DND-41 (cell line): ENCODE measurements at regions not wholly inside any gene's neighbourhood (a gene's known extent, or its start where the extent isn't known, plus 50 kb on each side); places are given as distances from the start of the nearest gene placed in this dataset.

Experiments
- ATAC-seq: fragments of 200-7000 bp; cut with Tn5 transposase; 3 replicates; pipeline ENCODE4 v1.9.1; 2021; ENCODE audit warnings: low read depth; ENCODE audit not compliant: insufficient read depth
- DNase-seq: peaks from one replicate; pipeline ENCODE4 v3.0.0-alpha.2; 2020
- H2AFZ ChIP-seq: 2 replicates; pipeline ENCODE4 v1.6.0; 2012; ENCODE audit warnings: low read depth, low read length
- H3K27ac ChIP-seq: 2 replicates; pipeline ENCODE4 v1.5.1; 2012; ENCODE audit warnings: low read length, inconsistent platforms
- H3K27me3 ChIP-seq: fragments of 200-600 bp; sonication (generic); 2 replicates; pipeline ENCODE4 v1.6.0; 2012; ENCODE audit warnings: low read length, mild to moderate bottlenecking, inconsistent platforms; ENCODE audit not compliant: insufficient read depth, poor library complexity
- H3K36me3 ChIP-seq: 2 replicates; pipeline ENCODE4 v1.5.1; 2012; ENCODE audit warnings: low read length, inconsistent platforms; ENCODE audit not compliant: insufficient read depth
- H3K4me1 ChIP-seq: 2 replicates; pipeline ENCODE4 v1.5.1; 2012; ENCODE audit warnings: mild to moderate bottlenecking, low read length; ENCODE audit not compliant: insufficient read depth
- H3K4me2 ChIP-seq: 2 replicates; pipeline ENCODE4 v1.6.0; 2012; ENCODE audit warnings: mild to moderate bottlenecking, moderate library complexity, low read length, inconsistent platforms; ENCODE audit not compliant: insufficient read depth
- H3K4me3 ChIP-seq, 2 experiments: fragments of 200-600 bp in 1 of 2; shearing (Covaris generic) in 1 of 2; 2 replicates each; pipeline ENCODE4 v1.5.1; 2012 to 2016; ENCODE audit warnings: inconsistent platforms in 2 of 2, low read length in 2 of 2, mild to moderate bottlenecking in 2 of 2, low read depth in 1 of 2, moderate library complexity in 1 of 2
- H3K79me2 ChIP-seq: 2 replicates; pipeline ENCODE4 v1.6.0; 2012; ENCODE audit warnings: low read length, inconsistent platforms; ENCODE audit not compliant: insufficient read depth
- H3K9ac ChIP-seq: 2 replicates; pipeline ENCODE4 v1.6.0; 2012; ENCODE audit warnings: low read depth, mild to moderate bottlenecking, inconsistent platforms, low read length, moderate library complexity
- H3K9me3 ChIP-seq: 2 replicates; pipeline ENCODE4 v1.5.1; 2012; ENCODE audit warnings: low read length, moderate library complexity, mild to moderate bottlenecking, inconsistent platforms; ENCODE audit not compliant: insufficient read depth, severe bottlenecking
- H4K20me1 ChIP-seq: 2 replicates; pipeline ENCODE4 v1.6.0; 2012; ENCODE audit warnings: low read length; ENCODE audit not compliant: insufficient read depth
- CTCF ChIP-seq: IDR thresholded peaks from 2 replicates; pipeline ENCODE4 v1.5.1; 2012; ENCODE audit warnings: borderline replicate concordance, low read length, moderate library complexity, mild to moderate bottlenecking; ENCODE audit not compliant: poor library complexity, severe bottlenecking; ENCODE audit errors: extremely low read depth
- EZH2 ChIP-seq: IDR thresholded peaks from 3 replicates; pipeline ENCODE4 v1.6.1; 2012; ENCODE audit warnings: borderline replicate concordance, low read depth, mild to moderate bottlenecking, moderate library complexity, low read length, inconsistent platforms; ENCODE audit not compliant: severe bottlenecking

DNA sequence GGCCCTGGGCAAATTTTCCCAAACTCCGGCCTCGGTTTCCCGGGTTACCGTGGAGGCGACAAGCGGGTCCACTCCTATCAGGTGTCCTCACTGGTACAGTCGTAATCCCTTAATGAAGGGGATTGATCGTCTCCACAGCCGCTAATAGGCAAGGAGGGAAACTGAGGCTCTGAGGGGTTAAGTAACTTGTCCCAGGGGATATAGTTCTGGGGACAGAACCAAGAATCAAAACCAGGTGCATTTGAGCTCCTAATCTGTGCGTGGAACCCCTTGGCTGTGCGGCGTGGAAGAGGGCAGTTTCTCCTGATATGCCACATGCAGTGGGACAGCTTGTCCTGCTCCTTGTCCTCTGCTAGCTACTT is 157.2 kb downstream of the CYRIA start:
- TF ChIP-seq CTCF: no peak
- TF ChIP-seq EZH2: no peak
- H3K79me2 ChIP-seq: no peaks in the 10 kb centered on the region
- ATAC-seq (no peak), DNase-seq (no peak)
- no peak overlapping the region for H3K9ac ChIP-seq
- H3K4me2 ChIP-seq: no peak overlapping the region
- no peak overlapping the region for H3K27ac ChIP-seq
- no peaks in the 10 kb centered on the region for H3K9me3 ChIP-seq
- H4K20me1 ChIP-seq: no peaks in the 10 kb centered on the region
- no peaks in the 10 kb centered on the region for H3K4me1 ChIP-seq
- no peaks in the 10 kb centered on the region for H3K27me3 ChIP-seq
- no peak overlapping the region for H2AFZ ChIP-seq
- H3K4me3 ChIP-seq: no peak overlapping the region
- H3K36me3 ChIP-seq: no peaks in the 10 kb centered on the region

DNA sequence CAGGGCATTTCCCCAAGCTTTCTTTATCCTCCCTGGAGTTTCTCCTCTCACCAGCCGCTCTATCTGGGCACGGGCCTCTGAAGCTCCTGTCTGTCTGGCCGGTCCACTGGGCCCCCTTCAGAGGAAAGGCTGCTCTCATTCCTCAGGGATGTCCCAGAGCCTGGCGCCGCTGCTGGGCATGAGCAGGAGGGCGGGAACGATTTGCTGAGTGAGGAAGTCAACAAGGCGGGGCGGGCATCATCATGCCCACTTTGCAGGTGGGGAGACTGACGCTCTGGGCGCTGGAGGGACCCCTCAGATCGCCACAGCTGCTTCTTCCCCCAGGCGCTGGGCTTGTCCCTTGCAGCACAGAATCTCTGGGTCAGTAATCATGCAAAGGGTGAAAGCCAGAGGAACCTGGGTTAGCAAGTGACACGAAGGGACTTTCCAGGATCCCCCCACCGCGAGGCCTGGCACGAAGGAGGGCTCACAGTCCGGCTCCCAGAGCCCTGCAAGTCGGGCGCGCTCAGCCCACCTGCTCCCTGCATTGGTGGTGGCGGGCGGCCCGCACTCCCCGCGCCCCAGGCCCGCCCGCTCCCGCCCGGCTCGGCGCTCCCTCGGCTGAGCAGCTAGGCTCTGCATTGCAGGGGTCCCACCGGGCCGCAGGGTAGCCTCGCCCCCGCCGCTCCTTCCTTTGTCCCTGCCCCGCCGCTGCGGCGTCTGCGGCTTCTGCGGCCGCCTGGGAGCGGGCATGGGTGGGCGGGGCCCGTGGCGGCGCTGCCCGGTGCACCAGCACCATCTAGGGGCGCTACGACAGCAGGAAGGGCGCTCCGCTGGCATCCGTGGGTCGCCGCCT is 157.8 kb downstream of the CYRIA start:
- no peaks in the 10 kb centered on the region for H3K4me1 ChIP-seq
- no peak for ATAC-seq
- DNase-seq: no peak
- H3K79me2 ChIP-seq: no peaks in the 10 kb centered on the region
- H3K4me2 ChIP-seq: no peak overlapping the region
- no peaks in the 10 kb centered on the region for H3K27me3 ChIP-seq
- H3K4me3 ChIP-seq: no peak overlapping the region
- H3K9me3 ChIP-seq: no peaks in the 10 kb centered on the region
- H2AFZ ChIP-seq: no peak overlapping the region
- no peak overlapping the region for H3K9ac ChIP-seq
- no peaks in the 10 kb centered on the region for H4K20me1 ChIP-seq
- no peak overlapping the region for H3K27ac ChIP-seq
- no peak for TF ChIP-seq EZH2
- TF ChIP-seq CTCF: no peak
- H3K36me3 ChIP-seq: no peaks in the 10 kb centered on the region

- H3K79me2 ChIP-seq: no peaks in the 10 kb centered on the region
- H3K4me3 ChIP-seq: no peak overlapping the region
- DNase-seq (no peak), ATAC-seq (no peak)
- no peak overlapping the region for H3K9ac ChIP-seq
- H3K27ac ChIP-seq: no peak overlapping the region
- no peaks in the 10 kb centered on the region for H3K9me3 ChIP-seq
- no peaks in the 10 kb centered on the region for H3K4me1 ChIP-seq
- no peak overlapping the region for H3K4me2 ChIP-seq
- H4K20me1 ChIP-seq: no peaks in the 10 kb centered on the region
- TF ChIP-seq EZH2 (no peak), CTCF (no peak)
- no peak overlapping the region for H2AFZ ChIP-seq
- no peaks in the 10 kb centered on the region for H3K36me3 ChIP-seq
- H3K27me3 ChIP-seq: no peaks in the 10 kb centered on the region
Observed at GRCh38 chr2:16506366-16506765, 159.3 kb downstream of the CYRIA start.
